GM23338 (cell line): ENCODE measurements at regions not wholly inside any gene's neighbourhood (a gene's known extent, or its start where the extent isn't known, plus 50 kb on each side); places are given as distances from the start of the nearest gene placed in this dataset.

ENCODE experiments used
- ATAC-seq: fragments of 200-7000 bp; cut with Tn5 transposase; 3 replicates; pipeline ENCODE4 v1.9.1; 2020
- DNase-seq: peaks from one replicate; pipeline ENCODE4 v3.0.0-alpha.2; 2015; ENCODE audit warnings: low spot score
- H2AFZ ChIP-seq: fragments of 200-600 bp; sonication (generic); 2 replicates; pipeline ENCODE4 v1.8.0; 2016; ENCODE audit warnings: antibody characterized with exemption, mild to moderate bottlenecking, moderate library complexity
- H3F3A ChIP-seq: fragments of 200-600 bp; sonication (generic); replicated peaks from 2 replicates; pipeline ENCODE4 v1.8.0; 2017; ENCODE audit warnings: antibody characterized with exemption, mixed run types, low read depth
- H3K27ac ChIP-seq: fragments of 200-600 bp; sonication (generic); 2 replicates; pipeline ENCODE4 v1.6.1; 2016; ENCODE audit warnings: low read depth
- H3K27me3 ChIP-seq: fragments of 200-600 bp; sonication (generic); 2 replicates; pipeline ENCODE4 v1.8.0; 2016; ENCODE audit warnings: mild to moderate bottlenecking, mixed run types, moderate library complexity; ENCODE audit not compliant: insufficient read depth
- H3K36me3 ChIP-seq: fragments of 200-600 bp; sonication (generic); 2 replicates; pipeline ENCODE4 v1.8.0; 2016; ENCODE audit warnings: mild to moderate bottlenecking; ENCODE audit not compliant: insufficient read depth
- H3K4me1 ChIP-seq: fragments of 200-600 bp; sonication (generic); 2 replicates; pipeline ENCODE4 v1.8.0; 2016; ENCODE audit warnings: mild to moderate bottlenecking, moderate library complexity; ENCODE audit not compliant: insufficient read depth
- H3K4me2 ChIP-seq: fragments of 200-600 bp; sonication (generic); 2 replicates; pipeline ENCODE4 v1.7.1; 2017; ENCODE audit warnings: mixed run types
- H3K4me3 ChIP-seq: fragments of 200-600 bp; sonication (generic); 2 replicates; pipeline ENCODE4 v1.6.1; 2016; ENCODE audit warnings: mixed run types
- H3K79me2 ChIP-seq: fragments of 200-600 bp; sonication (generic); replicated peaks from 2 replicates; pipeline ENCODE4 v1.8.0; 2017; ENCODE audit warnings: mild to moderate bottlenecking; ENCODE audit not compliant: insufficient read depth
- H3K9me2 ChIP-seq: fragments of 200-600 bp; sonication (generic); 2 replicates; pipeline ENCODE4 v1.8.0; 2017; ENCODE audit not compliant: insufficient read depth
- H4K20me1 ChIP-seq: fragments of 200-600 bp; sonication (generic); replicated peaks from 2 replicates; pipeline ENCODE4 v1.8.0; 2017; ENCODE audit warnings: mild to moderate bottlenecking; ENCODE audit not compliant: insufficient read depth
- H3K27ac Mint-ChIP-seq: 2 replicates; pipeline ENCODE4 v1.8.0; 2020; ENCODE audit warnings: inconsistent platforms, mild to moderate bottlenecking, moderate library complexity, mixed read lengths
- H3K27me3 Mint-ChIP-seq: 3 replicates; pipeline ENCODE4 v1.8.0; 2022; ENCODE audit warnings: low read depth, mild to moderate bottlenecking, moderate library complexity, mixed read lengths, inconsistent platforms; ENCODE audit not compliant: insufficient read depth, poor library complexity
- H3K36me3 Mint-ChIP-seq: 3 replicates; pipeline ENCODE4 v1.8.0; 2021; ENCODE audit warnings: low read depth, mild to moderate bottlenecking, inconsistent platforms, moderate library complexity, mixed read lengths
- H3K4me1 Mint-ChIP-seq: 3 replicates; pipeline ENCODE4 v1.8.0; 2020; ENCODE audit warnings: mild to moderate bottlenecking, inconsistent platforms, mixed read lengths
- H3K4me3 Mint-ChIP-seq: 3 replicates; pipeline ENCODE4 v1.8.0; 2021; ENCODE audit warnings: moderate library complexity, mild to moderate bottlenecking, inconsistent platforms, mixed read lengths
- H3K9me3 Mint-ChIP-seq: 3 replicates; pipeline ENCODE4 v1.8.0; 2020; ENCODE audit warnings: moderate library complexity, mild to moderate bottlenecking, inconsistent platforms, mixed read lengths
- CREB1 ChIP-seq: fragments of 250-450 bp; sonication (Bioruptor Pico); IDR thresholded peaks from 2 replicates; pipeline ENCODE4 v1.5.0; 2020; ENCODE audit warnings: low read depth, mild to moderate bottlenecking, moderate library complexity
- EZH2 ChIP-seq: fragments of 200-600 bp; sonication (generic); IDR thresholded peaks from one replicate; pipeline ENCODE4 v1.8.0; 2017; ENCODE audit warnings: antibody characterized with exemption, mild to moderate bottlenecking, low read depth; ENCODE audit not compliant: unreplicated experiment
- EZH2phosphoT487 ChIP-seq: fragments of 200-600 bp; sonication (generic); IDR thresholded peaks from one replicate; pipeline ENCODE4 v1.8.1; 2018; ENCODE audit warnings: antibody characterized with exemption; ENCODE audit not compliant: unreplicated experiment
- JUNB ChIP-seq: IDR thresholded peaks from one replicate; pipeline ENCODE4 v1.6.1; 2016; ENCODE audit warnings: antibody characterized with exemption; ENCODE audit not compliant: unreplicated experiment
- NANOG ChIP-seq: IDR thresholded peaks from 2 replicates; pipeline ENCODE4 v1.6.1; 2016; ENCODE audit warnings: antibody characterized with exemption, borderline replicate concordance
- POLR2AphosphoS5 ChIP-seq: IDR thresholded peaks from 2 replicates; pipeline ENCODE4 v1.6.1; 2016; ENCODE audit warnings: antibody characterized with exemption, low read depth
- STAT1 ChIP-seq: IDR thresholded peaks from one replicate; pipeline ENCODE4 v1.6.1; 2016; ENCODE audit warnings: antibody characterized with exemption; ENCODE audit not compliant: unreplicated experiment
- ZNF331 ChIP-seq: fragments of 250-450 bp; sonication (Bioruptor Pico); IDR thresholded peaks from 2 replicates; pipeline ENCODE4 v1.5.0; 2020; ENCODE audit warnings: low read depth, mild to moderate bottlenecking, moderate library complexity
- TF ChIP-seq, protein P1 (sequence below): IDR thresholded peaks from 2 replicates; pipeline ENCODE4 v1.6.1; 2016; ENCODE audit warnings: antibody characterized with exemption
- TF ChIP-seq, protein P2 (sequence below): IDR thresholded peaks from one replicate; pipeline ENCODE4 v1.6.1; 2018; ENCODE audit warnings: antibody characterized with exemption; ENCODE audit not compliant: unreplicated experiment
- TF ChIP-seq, protein P3 (sequence below): fragments of 250-450 bp; sonication (Bioruptor Pico); IDR thresholded peaks from 2 replicates; pipeline ENCODE4 v1.5.0; 2020; ENCODE audit warnings: mild to moderate bottlenecking, moderate library complexity
- TF ChIP-seq, protein P4 (sequence below), 2 experiments: fragments of 200-600 bp in 1 of 2; sonication (generic) in 1 of 2; conservative IDR thresholded peaks; 2 replicates each; pipeline versions ENCODE4 v1.5.1 to v1.6.1; 2016 to 2017; ENCODE audit warnings: antibody characterized with exemption in 2 of 2, low read depth in 2 of 2, mild to moderate bottlenecking in 2 of 2, moderate library complexity in 1 of 2

DNA sequence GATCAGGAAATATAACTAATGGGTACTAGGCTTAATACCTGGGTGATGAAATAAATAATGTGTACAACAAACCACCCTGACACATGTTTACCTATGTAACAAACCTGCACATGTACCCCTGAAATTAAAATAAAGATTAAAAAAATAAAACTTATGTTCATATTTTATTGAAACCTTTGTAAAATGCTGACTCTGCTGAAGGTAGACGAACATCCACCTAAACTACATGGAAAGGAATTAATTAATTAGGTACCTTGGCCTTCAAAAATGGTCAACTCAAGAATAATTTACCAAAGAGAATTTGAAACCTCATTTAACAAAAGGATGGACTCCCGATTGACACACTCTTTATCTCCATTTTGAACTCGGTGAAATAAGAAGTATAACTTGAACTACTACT, 152.3 kb upstream of the OR13F1 start:
- Histone ChIP-seq H3K27ac (no peak overlapping the region), H3F3A (no peaks in the 10 kb centered on the region), H3K4me3 (no peak overlapping the region), H3K79me2 (no peaks in the 10 kb centered on the region), H3K9me2 (no peaks in the 10 kb centered on the region), H3K4me1 (no peaks in the 10 kb centered on the region), H2AFZ (no peak overlapping the region), H3K4me2 (no peak overlapping the region), H4K20me1 (no peaks in the 10 kb centered on the region), H3K36me3 (no peaks in the 10 kb centered on the region), H3K27me3 (no peaks in the 10 kb centered on the region)
- Mint-ChIP-seq H3K4me3 (no peak overlapping the region), H3K36me3 (no peaks in the 10 kb centered on the region), H3K27ac (no peak overlapping the region), H3K9me3 (no peaks in the 10 kb centered on the region), H3K27me3 (no peaks in the 10 kb centered on the region), H3K4me1 (no peaks in the 10 kb centered on the region; the same call in 2 of the 3 replicates)
- DNase-seq (no peak), ATAC-seq (no peak)
- no peak for TF ChIP-seq EZH2phosphoT487
- no peak for TF ChIP-seq ZNF331 (CRISPR knock-in tag)
- TF ChIP-seq, protein P1, sequence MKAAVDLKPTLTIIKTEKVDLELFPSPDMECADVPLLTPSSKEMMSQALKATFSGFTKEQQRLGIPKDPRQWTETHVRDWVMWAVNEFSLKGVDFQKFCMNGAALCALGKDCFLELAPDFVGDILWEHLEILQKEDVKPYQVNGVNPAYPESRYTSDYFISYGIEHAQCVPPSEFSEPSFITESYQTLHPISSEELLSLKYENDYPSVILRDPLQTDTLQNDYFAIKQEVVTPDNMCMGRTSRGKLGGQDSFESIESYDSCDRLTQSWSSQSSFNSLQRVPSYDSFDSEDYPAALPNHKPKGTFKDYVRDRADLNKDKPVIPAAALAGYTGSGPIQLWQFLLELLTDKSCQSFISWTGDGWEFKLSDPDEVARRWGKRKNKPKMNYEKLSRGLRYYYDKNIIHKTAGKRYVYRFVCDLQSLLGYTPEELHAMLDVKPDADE: no peak
- TF ChIP-seq, protein P2, sequence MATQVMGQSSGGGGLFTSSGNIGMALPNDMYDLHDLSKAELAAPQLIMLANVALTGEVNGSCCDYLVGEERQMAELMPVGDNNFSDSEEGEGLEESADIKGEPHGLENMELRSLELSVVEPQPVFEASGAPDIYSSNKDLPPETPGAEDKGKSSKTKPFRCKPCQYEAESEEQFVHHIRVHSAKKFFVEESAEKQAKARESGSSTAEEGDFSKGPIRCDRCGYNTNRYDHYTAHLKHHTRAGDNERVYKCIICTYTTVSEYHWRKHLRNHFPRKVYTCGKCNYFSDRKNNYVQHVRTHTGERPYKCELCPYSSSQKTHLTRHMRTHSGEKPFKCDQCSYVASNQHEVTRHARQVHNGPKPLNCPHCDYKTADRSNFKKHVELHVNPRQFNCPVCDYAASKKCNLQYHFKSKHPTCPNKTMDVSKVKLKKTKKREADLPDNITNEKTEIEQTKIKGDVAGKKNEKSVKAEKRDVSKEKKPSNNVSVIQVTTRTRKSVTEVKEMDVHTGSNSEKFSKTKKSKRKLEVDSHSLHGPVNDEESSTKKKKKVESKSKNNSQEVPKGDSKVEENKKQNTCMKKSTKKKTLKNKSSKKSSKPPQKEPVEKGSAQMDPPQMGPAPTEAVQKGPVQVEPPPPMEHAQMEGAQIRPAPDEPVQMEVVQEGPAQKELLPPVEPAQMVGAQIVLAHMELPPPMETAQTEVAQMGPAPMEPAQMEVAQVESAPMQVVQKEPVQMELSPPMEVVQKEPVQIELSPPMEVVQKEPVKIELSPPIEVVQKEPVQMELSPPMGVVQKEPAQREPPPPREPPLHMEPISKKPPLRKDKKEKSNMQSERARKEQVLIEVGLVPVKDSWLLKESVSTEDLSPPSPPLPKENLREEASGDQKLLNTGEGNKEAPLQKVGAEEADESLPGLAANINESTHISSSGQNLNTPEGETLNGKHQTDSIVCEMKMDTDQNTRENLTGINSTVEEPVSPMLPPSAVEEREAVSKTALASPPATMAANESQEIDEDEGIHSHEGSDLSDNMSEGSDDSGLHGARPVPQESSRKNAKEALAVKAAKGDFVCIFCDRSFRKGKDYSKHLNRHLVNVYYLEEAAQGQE: no peak
- TF ChIP-seq POLR2AphosphoS5: no peak
- no peak for TF ChIP-seq EZH2
- TF ChIP-seq CREB1 (CRISPR knock-in tag): no peak
- TF ChIP-seq JUNB: no peak
- TF ChIP-seq, protein P3, sequence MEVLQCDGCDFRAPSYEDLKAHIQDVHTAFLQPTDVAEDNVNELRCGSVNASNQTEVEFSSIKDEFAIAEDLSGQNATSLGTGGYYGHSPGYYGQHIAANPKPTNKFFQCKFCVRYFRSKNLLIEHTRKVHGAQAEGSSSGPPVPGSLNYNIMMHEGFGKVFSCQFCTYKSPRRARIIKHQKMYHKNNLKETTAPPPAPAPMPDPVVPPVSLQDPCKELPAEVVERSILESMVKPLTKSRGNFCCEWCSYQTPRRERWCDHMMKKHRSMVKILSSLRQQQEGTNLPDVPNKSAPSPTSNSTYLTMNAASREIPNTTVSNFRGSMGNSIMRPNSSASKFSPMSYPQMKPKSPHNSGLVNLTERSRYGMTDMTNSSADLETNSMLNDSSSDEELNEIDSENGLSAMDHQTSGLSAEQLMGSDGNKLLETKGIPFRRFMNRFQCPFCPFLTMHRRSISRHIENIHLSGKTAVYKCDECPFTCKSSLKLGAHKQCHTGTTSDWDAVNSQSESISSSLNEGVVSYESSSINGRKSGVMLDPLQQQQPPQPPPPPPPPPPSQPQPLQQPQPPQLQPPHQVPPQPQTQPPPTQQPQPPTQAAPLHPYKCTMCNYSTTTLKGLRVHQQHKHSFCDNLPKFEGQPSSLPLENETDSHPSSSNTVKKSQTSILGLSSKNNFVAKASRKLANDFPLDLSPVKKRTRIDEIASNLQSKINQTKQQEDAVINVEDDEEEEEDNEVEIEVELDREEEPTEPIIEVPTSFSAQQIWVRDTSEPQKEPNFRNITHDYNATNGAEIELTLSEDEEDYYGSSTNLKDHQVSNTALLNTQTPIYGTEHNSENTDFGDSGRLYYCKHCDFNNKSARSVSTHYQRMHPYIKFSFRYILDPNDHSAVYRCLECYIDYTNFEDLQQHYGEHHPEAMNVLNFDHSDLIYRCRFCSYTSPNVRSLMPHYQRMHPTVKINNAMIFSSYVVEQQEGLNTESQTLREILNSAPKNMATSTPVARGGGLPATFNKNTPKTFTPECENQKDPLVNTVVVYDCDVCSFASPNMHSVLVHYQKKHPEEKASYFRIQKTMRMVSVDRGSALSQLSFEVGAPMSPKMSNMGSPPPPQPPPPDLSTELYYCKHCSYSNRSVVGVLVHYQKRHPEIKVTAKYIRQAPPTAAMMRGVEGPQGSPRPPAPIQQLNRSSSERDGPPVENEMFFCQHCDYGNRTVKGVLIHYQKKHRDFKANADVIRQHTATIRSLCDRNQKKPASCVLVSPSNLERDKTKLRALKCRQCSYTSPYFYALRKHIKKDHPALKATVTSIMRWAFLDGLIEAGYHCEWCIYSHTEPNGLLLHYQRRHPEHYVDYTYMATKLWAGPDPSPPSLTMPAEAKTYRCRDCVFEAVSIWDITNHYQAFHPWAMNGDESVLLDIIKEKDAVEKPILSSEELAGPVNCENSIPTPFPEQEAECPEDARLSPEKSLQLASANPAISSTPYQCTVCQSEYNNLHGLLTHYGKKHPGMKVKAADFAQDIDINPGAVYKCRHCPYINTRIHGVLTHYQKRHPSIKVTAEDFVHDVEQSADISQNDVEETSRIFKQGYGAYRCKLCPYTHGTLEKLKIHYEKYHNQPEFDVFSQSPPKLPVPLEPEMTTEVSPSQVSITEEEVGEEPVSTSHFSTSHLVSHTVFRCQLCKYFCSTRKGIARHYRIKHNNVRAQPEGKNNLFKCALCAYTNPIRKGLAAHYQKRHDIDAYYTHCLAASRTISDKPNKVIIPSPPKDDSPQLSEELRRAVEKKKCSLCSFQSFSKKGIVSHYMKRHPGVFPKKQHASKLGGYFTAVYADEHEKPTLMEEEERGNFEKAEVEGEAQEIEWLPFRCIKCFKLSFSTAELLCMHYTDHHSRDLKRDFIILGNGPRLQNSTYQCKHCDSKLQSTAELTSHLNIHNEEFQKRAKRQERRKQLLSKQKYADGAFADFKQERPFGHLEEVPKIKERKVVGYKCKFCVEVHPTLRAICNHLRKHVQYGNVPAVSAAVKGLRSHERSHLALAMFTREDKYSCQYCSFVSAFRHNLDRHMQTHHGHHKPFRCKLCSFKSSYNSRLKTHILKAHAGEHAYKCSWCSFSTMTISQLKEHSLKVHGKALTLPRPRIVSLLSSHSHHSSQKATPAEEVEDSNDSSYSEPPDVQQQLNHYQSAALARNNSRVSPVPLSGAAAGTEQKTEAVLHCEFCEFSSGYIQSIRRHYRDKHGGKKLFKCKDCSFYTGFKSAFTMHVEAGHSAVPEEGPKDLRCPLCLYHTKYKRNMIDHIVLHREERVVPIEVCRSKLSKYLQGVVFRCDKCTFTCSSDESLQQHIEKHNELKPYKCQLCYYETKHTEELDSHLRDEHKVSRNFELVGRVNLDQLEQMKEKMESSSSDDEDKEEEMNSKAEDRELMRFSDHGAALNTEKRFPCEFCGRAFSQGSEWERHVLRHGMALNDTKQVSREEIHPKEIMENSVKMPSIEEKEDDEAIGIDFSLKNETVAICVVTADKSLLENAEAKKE (CRISPR knock-in tag): no peak
- TF ChIP-seq, protein P4, sequence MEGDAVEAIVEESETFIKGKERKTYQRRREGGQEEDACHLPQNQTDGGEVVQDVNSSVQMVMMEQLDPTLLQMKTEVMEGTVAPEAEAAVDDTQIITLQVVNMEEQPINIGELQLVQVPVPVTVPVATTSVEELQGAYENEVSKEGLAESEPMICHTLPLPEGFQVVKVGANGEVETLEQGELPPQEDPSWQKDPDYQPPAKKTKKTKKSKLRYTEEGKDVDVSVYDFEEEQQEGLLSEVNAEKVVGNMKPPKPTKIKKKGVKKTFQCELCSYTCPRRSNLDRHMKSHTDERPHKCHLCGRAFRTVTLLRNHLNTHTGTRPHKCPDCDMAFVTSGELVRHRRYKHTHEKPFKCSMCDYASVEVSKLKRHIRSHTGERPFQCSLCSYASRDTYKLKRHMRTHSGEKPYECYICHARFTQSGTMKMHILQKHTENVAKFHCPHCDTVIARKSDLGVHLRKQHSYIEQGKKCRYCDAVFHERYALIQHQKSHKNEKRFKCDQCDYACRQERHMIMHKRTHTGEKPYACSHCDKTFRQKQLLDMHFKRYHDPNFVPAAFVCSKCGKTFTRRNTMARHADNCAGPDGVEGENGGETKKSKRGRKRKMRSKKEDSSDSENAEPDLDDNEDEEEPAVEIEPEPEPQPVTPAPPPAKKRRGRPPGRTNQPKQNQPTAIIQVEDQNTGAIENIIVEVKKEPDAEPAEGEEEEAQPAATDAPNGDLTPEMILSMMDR (conservative IDR thresholded peaks at IDR 0.05; ENCODE audit: low read depth in 2 of 2): no peak
- TF ChIP-seq STAT1: no peak
- TF ChIP-seq NANOG: no peak
